ENCODE measurements at regions not wholly inside any gene's neighbourhood (a gene's known extent, or its start where the extent isn't known, plus 50 kb on each side); places are given as distances from the start of the nearest gene placed in this dataset.

- intact Hi-C loops (cut with micrococcal nuclease) = no loop called here
Observed at GRCh38 chr5:93010037-93010436, 571.0 kb downstream of the NR2F1-AS1 start.

- intact Hi-C loops (cut with micrococcal nuclease) = no loop called here
Observed at GRCh38 chr5:93008502-93009207, 572.4 kb downstream of the NR2F1-AS1 start.

GRCh38 chr5:93006915-93007314 lies 574.1 kb downstream of the NR2F1-AS1 start:
- intact Hi-C loops (cut with micrococcal nuclease) = no loop called here

GRCh38 chr5:92998456-92998855 lies 582.6 kb downstream of the NR2F1-AS1 start:
- intact Hi-C loops (cut with micrococcal nuclease) = no loop called here

- intact Hi-C loops (cut with micrococcal nuclease) = no loop called here
Observed at GRCh38 chr5:92994392-92994791, 586.6 kb downstream of the NR2F1-AS1 start.

- intact Hi-C loops (cut with micrococcal nuclease) = no loop called here
Observed at GRCh38 chr5:92992073-92992472, 588.9 kb downstream of the NR2F1-AS1 start.

- intact Hi-C loops (cut with micrococcal nuclease) = no loop called here
Observed at GRCh38 chr5:92991581-92992067, 589.4 kb downstream of the NR2F1-AS1 start.

GRCh38 chr5:92990771-92991170 lies 590.2 kb downstream of the NR2F1-AS1 start:
- intact Hi-C loops (cut with micrococcal nuclease) = no loop called here

- intact Hi-C loops (cut with micrococcal nuclease) = no loop called here
Observed at GRCh38 chr5:92981001-92981400, 600.0 kb downstream of the NR2F1-AS1 start.

- intact Hi-C loops (cut with micrococcal nuclease) = no loop called here
Observed at GRCh38 chr5:92980491-92980890, 600.5 kb downstream of the NR2F1-AS1 start.

GRCh38 chr5:92979716-92980115 lies 601.3 kb downstream of the NR2F1-AS1 start:
- intact Hi-C loops (cut with micrococcal nuclease) = no loop called here

- intact Hi-C loops (cut with micrococcal nuclease) = no loop called here
Observed at GRCh38 chr5:92977846-92978540, 603.0 kb downstream of the NR2F1-AS1 start.

- intact Hi-C loops (cut with micrococcal nuclease) = no loop called here
Observed at GRCh38 chr5:92976156-92976555, 604.9 kb downstream of the NR2F1-AS1 start.

- intact Hi-C loops (cut with micrococcal nuclease) = no loop called here
Observed at GRCh38 chr5:92969781-92970237, 611.2 kb downstream of the NR2F1-AS1 start.

- intact Hi-C loops (cut with micrococcal nuclease) = no loop called here
Observed at GRCh38 chr5:92969191-92969780, 611.7 kb downstream of the NR2F1-AS1 start.

- intact Hi-C loops (cut with micrococcal nuclease) = no loop called here
Observed at GRCh38 chr5:92963800-92964199, 617.2 kb downstream of the NR2F1-AS1 start.

- intact Hi-C loops (cut with micrococcal nuclease) = no loop called here
Observed at GRCh38 chr5:92962752-92963151, 618.3 kb downstream of the NR2F1-AS1 start.

GRCh38 chr5:92956886-92957285 lies 624.1 kb downstream of the NR2F1-AS1 start:
- intact Hi-C loops (cut with micrococcal nuclease) = no loop called here

GRCh38 chr5:92952243-92952642 lies 628.8 kb downstream of the NR2F1-AS1 start:
- intact Hi-C loops (cut with micrococcal nuclease) = no loop called here

GRCh38 chr5:92951746-92952145 lies 629.3 kb downstream of the NR2F1-AS1 start:
- intact Hi-C loops (cut with micrococcal nuclease) = no loop called here

GRCh38 chr5:92946546-92946945 lies 634.5 kb downstream of the NR2F1-AS1 start:
- intact Hi-C loops (cut with micrococcal nuclease) = no loop called here

GRCh38 chr5:92945605-92946097 lies 635.4 kb downstream of the NR2F1-AS1 start:
- intact Hi-C loops (cut with micrococcal nuclease) = no loop called here
